HEK293T (cell line): ENCODE measurements at regions not wholly inside any gene's neighbourhood (a gene's known extent, or its start where the extent isn't known, plus 50 kb on each side); places are given as distances from the start of the nearest gene placed in this dataset.

Source experiments
- BHLHE40 ChIP-seq: fragments of 450-650 bp; IDR thresholded peaks from 2 replicates; pipeline ENCODE4 v1.6.1; 2016; ENCODE audit warnings: mild to moderate bottlenecking, moderate library complexity, borderline replicate concordance
- FOXA1 ChIP-seq: fragments of 450-650 bp; IDR thresholded peaks from 2 replicates; pipeline ENCODE4 v1.6.1; 2016; ENCODE audit warnings: mild to moderate bottlenecking
- FOXK2 ChIP-seq: fragments of 450-650 bp; IDR thresholded peaks from 2 replicates; pipeline ENCODE4 v1.6.1; 2016; ENCODE audit warnings: mild to moderate bottlenecking
- HDGF ChIP-seq: fragments of 450-650 bp; IDR thresholded peaks from 2 replicates; pipeline ENCODE4 v1.6.1; 2017; ENCODE audit warnings: antibody characterized with exemption, borderline replicate concordance
- NFRKB ChIP-seq: fragments of 450-650 bp; IDR thresholded peaks from 2 replicates; pipeline ENCODE4 v1.6.1; 2016; ENCODE audit warnings: mild to moderate bottlenecking, moderate library complexity
- SP1 ChIP-seq: fragments of 450-650 bp; IDR thresholded peaks from 2 replicates; pipeline ENCODE4 v1.6.1; 2017
- SUZ12 ChIP-seq: fragments of 450-650 bp; IDR thresholded peaks from 2 replicates; pipeline ENCODE4 v1.6.1; 2016; ENCODE audit warnings: mild to moderate bottlenecking
- TF ChIP-seq, protein P1 (sequence below): fragments of 450-650 bp; IDR thresholded peaks from 2 replicates; pipeline ENCODE4 v1.6.1; 2016

GRCh38 chr6:131456565-131456964 lies 116.5 kb upstream of the ARG1 start:
- TF ChIP-seq SP1, result no peak
- TF ChIP-seq FOXA1, result no peak
- TF ChIP-seq NFRKB, result no peak
- TF ChIP-seq BHLHE40, result no peak
- TF ChIP-seq SUZ12, result no peak
- TF ChIP-seq, protein P1, sequence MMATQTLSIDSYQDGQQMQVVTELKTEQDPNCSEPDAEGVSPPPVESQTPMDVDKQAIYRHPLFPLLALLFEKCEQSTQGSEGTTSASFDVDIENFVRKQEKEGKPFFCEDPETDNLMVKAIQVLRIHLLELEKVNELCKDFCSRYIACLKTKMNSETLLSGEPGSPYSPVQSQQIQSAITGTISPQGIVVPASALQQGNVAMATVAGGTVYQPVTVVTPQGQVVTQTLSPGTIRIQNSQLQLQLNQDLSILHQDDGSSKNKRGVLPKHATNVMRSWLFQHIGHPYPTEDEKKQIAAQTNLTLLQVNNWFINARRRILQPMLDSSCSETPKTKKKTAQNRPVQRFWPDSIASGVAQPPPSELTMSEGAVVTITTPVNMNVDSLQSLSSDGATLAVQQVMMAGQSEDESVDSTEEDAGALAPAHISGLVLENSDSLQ, result no peak
- TF ChIP-seq FOXK2, result no peak
- no peak for TF ChIP-seq HDGF
